GF-D8 (cell line): ENCODE measurements at regions not wholly inside any gene's neighbourhood (a gene's known extent, or its start where the extent isn't known, plus 50 kb on each side); places are given as distances from the start of the nearest gene placed in this dataset.

Experiments
- DNase-seq: peaks from one replicate; lab custom pipeline; 2025; lab: John Stamatoyannopoulos, UW

DNA sequence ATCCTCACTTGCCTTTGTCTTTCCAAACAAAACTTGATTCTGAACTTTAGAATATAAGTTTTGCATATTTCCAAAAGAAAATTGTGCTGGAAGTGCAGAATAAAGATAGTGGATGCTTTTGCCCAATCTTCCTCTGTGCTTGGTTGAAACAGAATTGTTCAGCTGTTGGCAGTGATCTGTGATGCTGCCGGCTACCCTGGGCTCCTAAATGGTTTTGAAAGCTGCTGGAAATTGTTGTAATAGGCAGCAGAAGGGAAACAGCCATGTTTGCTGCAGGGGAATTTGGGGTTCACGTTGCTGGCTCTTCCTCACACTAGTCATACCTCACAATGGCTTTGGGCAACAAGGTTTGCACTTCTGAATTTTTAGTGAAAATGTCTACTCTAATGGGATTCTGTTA is 398.0 kb downstream of the RAPGEF2 start:
- no peak for DNase-seq

DNA sequence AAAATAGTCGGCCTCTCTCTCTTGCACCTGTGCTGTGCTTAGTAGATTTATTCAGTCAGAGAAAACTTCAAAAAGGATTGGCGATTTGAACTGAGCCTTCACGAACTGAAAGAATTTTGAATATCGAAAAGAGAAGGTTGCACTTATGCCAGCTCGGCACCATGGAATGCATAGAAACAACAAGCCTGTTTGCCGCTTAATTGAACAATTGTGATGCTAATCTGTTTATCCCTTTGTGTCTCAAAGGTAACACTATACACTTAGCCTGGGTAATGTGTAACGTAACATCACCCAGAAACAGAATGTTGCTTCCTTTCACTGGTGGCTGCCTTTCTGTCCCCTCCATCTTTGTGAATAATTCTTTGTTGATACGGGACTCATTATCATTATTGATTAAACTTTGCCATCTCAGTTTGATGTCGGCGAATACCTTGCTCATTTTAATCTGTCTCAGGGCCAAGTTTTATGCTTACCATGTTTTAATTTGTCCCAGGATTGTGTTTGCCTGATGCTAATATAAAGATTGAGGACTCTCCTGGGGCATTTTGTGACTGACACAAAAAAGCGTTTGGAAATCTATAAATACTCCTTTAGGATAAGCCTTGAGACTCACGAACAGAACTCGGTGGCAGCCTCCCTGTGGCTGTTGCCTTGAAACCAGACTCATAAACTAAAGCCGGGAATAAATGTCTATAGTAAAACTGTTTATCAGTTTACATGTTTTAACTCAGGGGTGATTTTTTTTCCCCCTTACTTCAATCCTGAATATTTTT is 400.5 kb downstream of the RAPGEF2 start:
- no peak for DNase-seq

DNA sequence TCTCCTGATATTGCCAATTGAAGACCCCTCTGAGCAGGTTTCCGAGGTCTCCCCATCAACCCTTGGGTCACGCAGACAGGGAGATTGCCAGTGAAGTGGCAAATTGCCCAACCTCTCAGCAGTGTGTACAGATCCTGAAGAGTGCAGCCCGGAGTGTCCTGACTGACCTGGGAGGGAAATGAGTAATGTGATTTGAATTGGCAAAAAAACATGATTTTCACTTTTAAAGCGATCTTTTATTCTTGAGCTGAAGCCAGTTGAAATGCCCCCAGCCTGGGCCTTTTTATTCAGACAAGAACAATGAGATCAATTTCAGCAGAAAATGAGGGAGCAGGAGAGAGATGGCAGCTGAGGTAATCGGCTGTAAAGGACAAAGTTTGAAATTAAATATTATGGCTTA is 401.8 kb downstream of the RAPGEF2 start:
- no peak for DNase-seq

DNA sequence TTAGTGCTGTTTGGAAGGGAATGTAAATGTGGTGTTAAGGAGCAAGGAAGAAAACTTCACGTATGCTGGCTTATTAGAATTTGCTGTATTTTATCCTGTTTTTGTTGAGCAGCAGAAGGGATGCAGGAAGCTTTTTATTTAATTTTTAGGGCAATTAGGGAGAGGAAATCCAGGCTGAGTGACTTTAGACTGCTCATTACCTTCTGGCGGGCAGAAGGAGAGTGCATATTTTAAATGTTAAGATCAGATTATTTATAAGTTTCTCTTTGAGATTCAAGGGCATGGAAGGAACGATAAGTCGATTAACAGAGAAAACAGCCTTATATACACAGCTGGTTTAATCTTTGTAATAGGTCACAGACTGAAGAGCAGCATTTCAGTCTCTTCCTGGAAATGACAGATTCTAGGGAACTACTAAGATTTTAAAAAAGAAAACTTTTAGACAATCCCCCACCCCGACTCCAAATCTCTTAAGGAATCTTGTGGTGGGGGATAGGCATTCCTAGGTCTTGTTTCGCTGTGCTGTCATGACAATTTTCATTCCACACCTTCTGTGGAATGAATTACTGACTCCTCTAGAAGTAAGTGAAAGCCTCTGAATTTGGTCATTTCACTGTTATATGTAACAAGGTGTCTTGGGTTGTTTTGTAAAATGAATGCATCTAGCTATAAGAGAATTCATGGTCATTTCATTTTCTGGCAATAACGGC is 402.5 kb downstream of the RAPGEF2 start:
- no peak for DNase-seq

DNA sequence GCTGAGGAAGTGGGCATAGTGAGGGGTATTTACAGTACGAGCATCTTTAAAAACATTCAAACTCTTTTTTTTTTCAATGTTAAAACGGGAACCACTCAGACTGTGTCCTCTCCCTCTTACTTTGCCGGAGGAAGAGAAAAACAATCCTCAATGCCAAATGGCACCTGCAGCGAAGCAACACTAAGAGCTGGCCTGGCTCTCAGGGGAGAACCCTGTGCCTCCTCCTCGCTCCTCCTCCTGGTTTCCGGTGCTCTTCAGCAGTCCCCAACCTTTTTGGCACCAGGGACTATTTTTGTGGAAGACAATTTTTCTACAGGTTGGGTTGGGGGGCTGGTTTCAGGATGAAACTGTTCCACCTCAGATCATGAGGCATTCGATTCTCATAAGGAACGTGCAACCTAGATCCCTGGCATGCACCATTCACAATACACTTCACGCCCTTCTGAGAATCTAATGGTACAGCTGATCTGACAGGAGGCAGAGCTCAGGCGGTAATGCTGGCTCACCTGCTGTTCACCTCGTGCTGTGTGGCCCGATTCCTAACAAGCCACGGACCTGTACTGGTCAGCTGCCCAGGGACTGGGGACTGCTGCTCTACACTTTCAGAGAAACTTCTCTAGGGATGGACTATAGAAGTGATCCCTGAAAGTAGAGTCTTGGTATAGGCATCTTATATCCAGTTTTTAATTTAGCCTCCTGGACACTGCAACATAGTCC is 404.1 kb downstream of the RAPGEF2 start:
- no peak for DNase-seq

DNA sequence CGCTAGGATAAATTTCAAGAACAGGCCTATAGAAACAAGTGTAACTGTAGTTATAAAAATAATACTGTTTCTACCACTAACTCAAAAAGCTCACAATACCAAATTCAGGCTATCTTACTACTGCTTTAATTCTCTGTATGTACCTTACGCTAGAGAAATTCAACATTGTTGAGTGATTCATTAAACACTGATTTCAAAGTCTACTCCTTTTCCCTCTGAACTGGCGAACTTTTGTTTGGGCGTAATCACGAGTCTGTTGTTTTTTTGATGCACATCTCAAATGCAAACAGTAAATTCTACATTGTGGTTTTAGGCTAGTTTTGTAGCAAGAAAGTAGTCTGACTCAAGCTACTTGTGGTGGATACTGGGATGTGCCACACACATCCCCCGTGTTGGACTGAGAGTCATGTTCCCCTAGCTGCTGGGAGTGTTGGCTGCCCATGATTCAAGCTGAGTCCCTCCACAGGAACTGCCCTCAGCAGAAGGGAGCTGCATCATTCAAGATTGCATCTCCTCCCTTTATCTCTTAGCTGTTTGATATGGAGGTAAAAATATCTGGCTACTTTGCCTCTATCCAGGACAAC is 406.1 kb downstream of the RAPGEF2 start:
- no peak for DNase-seq

DNA sequence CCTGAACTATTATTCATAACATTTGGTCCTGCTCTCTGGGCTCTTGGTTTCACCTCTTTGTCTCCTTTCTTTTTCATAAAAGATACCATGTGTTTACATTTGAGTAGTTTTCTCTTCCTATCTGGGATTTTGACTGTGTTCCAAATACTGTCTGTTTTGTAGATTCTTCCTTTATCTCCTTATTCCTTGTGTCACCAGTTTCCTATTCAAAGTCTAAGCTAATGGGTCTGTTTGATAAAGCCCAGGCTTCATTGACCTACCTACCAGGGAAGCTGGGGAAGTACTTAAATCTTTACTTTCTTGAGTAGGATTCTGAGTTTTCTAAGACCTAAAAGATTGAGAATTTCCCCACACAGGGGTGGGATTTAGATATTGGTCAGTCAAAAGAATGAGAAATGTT is 409.5 kb downstream of the RAPGEF2 start:
- no peak for DNase-seq

DNA sequence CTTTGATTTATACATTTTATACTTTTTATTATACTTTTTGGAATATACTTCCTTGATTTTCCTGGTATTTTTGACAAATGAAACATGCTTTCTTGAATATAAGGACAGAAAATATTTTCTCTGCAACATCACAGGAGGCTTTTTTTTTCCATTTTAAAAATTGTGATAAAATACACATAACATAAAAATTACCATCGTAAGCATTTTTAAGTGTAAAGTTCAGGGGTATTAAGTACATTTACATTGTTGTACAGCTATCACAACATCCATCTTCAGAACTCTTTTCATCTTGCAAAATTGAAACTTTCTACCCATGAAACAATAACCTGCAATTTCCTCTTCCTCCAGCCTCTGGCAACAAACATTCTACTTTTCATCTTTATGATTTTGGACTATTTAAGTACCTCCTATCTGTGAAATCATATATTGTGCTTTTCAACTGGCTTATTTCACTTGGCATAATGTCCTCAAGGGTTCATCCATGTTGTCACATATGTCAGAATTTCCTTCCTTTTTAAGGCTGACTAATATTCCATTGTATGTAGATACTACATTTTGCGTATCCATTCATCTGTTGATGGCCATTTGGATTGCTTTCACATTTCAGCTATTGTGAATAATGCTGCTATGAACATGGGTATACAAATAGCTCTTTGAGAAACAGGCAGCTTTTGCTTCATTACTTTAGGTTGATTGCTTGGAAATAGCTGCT is 412.6 kb downstream of the RAPGEF2 start:
- DNase-seq = no peak

DNA sequence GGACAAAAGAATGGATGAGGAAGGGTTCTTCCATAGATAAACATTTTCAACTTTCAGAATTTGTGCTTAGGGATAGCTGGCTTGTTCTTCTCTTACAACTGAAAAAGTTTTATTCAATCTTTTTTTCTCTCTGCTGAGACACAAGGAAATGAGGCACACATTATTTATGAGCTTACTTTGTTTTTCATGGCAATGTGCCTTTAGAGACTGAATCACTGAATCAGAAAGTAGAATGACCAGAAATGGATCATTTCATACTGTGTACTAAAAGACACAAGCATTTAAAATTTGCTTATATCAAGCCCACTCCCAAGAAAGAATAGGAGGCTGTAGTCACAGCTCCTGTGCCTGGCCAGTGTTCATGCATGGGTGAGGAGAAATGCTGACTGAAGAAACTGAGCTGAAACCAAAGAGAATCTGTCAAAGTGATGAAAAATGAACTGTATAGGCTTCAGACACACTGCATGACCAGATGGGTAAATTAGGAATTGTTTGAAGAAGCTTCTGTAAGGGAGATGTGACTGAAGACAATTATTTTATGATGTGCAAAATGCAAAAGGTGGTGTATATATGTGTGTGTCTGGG is 413.8 kb downstream of the RAPGEF2 start:
- no peak for DNase-seq

DNA sequence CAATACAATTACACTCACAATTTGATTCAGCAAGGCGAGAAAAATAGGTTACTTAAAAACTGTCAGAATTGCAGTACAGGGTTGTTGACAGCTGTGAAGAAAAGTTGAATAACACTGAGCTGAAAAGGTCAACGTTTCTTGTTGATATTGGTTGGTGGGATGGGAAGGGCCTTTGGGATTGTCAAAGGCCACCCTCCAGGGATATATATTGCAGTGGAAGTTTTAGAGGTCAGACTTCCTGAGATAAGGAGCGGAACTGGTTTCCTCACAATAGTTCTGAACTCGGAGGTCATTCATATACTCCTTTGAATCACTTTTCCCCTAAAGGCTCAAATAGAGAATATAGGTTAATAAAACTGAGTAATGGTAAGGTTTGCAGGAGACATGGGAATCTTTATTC is 417.2 kb downstream of the RAPGEF2 start:
- no peak for DNase-seq

DNA sequence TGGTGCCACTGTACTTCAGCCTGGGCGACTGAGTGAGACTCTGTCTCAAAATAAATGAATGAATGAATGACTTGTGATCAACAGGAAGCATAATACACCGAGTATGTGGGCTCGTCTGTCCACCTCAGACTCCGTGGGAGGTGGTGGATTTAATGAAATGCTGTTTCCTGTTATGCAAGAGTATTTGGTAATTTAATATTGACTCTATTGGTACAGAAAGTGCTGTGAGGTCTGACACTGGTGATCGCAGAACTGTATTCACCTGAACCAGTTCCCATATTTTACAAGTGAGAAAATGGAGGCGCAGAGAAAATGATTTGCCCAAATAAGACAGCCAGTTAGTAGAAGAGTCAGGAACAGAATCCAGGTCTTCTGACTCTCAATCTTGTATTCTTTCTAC is 423.3 kb downstream of the RAPGEF2 start:
- DNase-seq = no peak

DNA sequence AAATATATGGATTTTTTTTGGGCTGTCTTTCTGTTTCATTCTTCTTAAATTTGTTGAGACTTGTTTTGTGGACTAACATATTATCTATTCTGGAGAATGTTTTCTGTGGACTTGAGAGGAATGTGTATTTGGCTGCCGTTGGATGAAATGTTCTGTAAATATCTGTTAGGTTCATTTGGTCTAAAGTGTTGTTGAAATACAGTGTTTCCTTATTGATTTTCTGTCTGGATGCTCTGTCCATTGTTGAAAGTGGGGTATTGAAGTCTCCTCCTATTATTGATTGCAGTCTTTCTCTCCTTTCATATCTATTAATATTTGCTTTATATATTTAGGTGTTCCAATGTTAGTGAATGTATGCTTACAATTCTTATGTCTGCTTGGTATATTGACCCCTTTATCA is 431.8 kb downstream of the RAPGEF2 start:
- DNase-seq = no peak

DNA sequence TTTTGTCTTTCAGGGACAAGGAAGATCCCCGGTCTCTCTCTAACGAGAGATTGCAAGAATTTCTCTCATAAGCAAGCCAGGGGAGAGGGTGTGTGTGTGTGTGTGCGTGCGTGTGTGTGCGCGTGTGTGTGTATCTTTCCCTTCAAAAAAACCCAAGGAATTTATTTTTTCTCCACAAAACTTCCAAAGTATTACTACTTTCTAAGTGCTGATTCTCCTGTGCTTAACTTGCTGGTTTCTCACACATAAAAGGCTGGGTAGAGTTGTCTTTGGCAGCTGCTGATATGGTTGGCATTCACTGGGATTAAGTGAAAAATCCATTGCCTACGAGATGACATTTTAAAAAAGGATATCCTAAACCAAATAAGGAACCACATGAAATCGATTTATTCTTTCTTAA is 435.7 kb downstream of the RAPGEF2 start:
- DNase-seq = no peak

DNA sequence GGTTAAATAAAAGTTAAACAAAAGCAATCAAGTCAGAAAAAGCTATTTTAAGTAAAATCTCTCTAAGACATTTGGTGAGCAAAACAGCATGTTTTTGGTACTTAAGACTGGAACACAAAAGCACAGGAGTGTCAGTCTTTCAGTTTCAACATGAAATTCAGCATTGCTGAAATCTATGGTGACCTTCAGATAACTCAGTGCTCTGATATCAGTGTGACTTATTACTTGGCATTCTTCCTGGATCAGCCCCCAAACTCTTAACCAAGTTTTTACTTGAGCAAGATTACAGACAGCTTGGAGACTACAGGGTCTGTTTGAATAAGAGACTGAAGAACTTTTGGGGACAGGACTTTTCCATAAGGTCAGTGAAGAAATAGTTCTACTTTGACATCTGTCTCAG is 437.2 kb downstream of the RAPGEF2 start:
- no peak for DNase-seq

DNA sequence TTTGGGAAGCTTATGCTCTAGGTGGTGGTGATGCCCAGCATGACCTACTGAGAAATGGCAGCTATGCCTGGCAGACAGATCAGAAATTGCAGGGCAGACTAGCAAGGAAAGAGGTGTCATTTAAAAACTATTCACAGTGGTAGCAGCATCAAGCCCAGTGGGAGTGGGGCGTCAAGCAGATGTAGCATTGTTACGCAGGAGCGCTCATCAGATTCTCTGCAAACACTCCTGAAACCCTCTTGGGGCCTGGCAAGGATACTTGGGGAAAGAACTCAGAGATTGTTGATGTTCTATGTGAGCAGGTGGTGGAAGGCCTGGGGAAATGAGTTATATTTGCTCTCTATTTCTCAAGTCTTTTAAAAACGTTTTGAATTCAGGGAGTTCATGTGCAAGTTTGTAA is 437.6 kb downstream of the RAPGEF2 start:
- DNase-seq = no peak

DNA sequence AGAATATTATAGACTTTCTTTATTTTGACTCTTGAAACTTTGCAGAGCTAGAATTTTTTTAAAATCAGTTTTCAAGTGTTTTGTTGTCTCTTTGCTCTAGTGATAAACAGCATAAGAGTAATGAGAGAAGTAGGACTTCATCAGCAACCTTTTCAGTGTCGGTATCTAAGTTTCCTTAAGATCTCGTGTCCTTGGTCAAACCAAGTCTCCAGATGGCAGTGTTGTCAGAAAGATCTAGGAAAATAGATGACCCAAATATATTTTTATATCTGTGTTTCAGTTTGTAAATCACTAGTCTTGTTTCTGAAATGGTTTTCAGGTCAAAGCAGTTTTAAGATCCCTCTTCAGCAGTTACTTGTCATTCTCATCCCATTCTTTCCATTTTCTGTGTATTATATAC is 438.3 kb downstream of the RAPGEF2 start:
- DNase-seq = no peak

DNA sequence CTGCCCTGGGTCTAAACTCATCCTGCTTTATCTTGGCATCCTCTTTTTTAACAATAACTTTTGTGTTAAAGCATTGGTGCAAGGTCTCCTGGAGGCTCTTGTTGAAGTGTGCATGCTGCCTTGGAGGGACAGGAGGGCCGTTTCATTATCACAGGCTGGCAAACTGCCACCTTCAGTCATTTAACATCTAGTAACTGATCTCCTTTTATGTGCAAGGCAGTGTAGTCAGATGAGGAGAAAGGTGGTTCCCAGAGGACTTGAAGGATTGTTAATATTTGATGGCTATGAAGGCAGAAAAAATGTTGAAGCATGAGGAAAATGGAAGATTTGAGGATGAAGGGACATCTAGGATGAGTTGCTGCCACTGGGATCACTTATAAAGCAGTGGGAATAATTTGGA is 439.4 kb downstream of the RAPGEF2 start:
- no peak for DNase-seq

DNA sequence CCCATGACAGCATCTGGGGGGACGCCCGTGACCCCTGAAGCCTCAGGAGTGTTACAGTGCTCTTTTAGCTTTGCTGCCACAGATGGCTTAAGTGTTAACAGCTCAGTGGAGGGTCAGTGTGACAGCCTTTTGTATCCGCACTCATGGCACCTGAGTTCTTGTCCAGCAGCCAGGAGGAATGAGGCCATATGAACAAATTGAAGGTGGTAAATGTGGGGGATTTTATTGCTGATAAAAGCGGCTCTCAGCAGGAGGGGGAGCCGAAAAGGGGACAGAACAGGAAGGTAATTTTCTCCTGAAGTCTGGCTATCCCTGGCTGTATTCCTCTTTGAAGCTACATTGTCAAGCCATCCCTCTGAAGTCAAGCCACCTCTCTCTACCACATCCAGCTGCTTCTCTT is 441.0 kb downstream of the RAPGEF2 start:
- no peak for DNase-seq

DNA sequence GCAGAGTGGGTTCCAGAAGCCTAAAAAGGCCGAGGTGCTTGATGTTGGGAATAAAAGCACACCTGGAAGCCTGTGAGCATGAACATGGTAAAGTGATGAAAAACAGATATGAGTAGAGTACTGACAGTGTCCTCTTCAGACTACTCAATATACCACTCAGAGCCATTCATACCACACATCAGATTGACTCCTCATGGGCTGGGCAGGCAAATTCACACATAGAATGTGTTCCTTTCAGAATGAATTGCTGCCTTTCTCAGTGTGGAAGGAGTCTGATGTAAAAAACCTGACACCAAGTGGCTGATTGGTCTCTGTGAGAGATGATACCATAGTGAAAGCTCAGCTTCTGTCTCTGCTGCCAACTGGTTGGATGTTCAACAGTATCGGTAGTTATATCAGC is 442.7 kb downstream of the RAPGEF2 start:
- DNase-seq = no peak

DNA sequence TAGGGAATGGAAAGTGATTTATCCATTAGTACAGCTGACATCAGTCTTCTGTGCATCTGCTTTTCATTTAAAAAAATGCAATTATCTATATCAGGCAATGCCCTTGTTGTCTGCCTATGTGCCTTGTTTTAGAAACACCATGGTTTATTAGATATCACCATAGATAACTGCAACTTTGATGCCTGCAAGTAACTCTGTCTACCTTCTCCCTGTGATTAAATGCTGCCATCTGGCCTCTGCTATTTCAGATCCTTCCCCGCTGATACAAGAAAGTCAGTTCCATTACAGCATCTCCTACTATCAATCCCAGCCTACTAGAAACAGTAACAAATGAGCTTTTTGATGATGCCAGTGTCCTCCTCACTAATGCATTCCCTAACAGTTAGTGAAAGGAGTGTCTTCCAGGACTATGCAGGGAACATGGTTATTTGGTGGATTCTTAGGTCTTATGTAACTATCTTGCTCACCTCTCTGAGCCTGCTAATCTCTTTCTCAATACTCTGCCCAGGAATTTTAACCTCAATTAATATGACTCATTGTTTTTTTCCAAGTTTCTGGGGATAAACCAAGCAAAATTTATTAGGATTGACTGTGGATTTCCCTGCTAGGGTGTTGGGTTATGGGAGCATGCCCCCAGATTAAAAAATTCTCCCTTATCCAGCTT is 444.9 kb downstream of the RAPGEF2 start:
- DNase-seq = no peak

DNA sequence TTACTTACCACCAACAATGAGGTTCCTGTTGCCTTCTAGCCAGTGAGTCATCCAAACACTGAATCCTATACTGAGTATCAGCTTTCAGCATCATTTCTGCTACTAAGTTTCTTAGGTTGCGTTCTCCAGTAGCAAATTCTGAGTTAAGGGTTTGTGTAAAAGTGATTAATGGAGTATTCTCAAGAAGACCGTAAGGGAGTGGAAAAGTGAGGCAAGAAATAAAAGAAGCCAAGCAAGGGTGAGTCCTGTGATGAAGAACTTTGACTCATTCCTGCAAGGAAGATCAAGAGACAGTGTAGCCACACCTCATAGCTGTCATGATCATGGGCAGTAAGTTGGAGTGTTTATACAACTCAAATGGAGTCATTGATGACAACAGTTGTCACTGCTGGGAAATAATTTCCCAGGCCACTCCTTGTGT is 446.2 kb downstream of the RAPGEF2 start:
- no peak for DNase-seq
